ENCODE measurements at regions not wholly inside any gene's neighbourhood (a gene's known extent, or its start where the extent isn't known, plus 50 kb on each side); places are given as distances from the start of the nearest gene placed in this dataset.
"Not testable (repeated sequence)": the region's sequence is repeated elsewhere in the genome, so short reads cannot be mapped to it uniquely, and the experiment has no call there.

DNA sequence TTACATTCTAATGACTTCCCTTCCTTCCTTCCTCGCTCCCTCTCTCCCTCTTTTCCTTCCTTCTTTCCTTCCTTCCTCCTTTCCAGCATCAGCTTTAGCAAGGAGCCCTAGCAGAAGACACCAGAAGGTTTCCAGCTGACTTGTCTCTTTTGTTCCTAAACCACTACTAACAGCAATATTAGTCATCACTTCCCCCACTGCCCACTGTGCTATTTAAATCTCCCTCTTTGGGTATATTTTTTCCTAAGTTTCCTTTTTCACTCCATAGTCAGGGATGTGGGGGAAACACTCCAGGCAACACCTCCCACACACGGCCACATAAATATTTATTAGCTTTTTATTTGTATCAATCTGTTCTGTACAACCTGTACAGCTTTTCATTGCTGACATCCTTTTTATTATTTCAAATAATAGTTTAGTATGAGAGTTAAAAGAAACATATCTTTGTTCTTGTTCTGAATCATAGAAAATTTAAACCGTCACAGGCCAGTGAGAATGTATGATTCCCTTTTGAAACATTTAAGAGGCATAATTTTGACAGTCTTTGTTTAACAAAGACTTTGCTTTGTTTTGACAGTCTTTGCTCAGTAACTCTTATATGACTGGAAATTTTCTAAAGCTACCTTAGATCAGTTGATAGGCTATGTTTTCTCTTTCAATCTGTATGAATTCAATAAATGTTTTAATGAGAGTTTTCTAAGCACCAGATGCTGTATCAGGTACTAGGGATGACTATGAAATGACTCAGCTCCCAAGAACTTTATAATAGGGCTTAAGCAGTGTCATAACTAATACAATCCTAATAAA lies 167.9 kb downstream of the POTEB3 start:
- DNase-seq; H3K4me1 ChIP-seq; intact Hi-C loops (cut with DNase I); ATAC-seq; H3K27me3 ChIP-seq; H3K27ac ChIP-seq; H3K36me3 ChIP-seq (replicated peaks in 1 of 2; ENCODE audit: insufficient read depth in 1 of 2, low read depth in 2 of 2); H3K4me3 ChIP-seq; H3K9me3 ChIP-seq: not testable (repeated sequence)
- WGBS, 2 donors = 54 to 56% methylated on average over 3 of the region's 3 CpGs

- Histone ChIP-seq H3K4me3 (no peak overlapping the region), H3K27ac (no peak overlapping the region), H3K36me3 (replicated peaks in 1 of 2; ENCODE audit: insufficient read depth in 1 of 2, low read depth in 2 of 2) (no peaks in the 10 kb centered on the region), H3K4me1 (no peaks in the 10 kb centered on the region), H3K27me3 (no peaks in the 10 kb centered on the region), H3K9me3 (no peaks in the 10 kb centered on the region)
- 27 to 50% methylated on average over 2 of the region's 2 CpGs for WGBS, 2 donors
- DNase-seq = no peak
- intact Hi-C loops (cut with DNase I) = no loop called here
- ATAC-seq = no peak
- TF ChIP-seq POLR2A (IDR thresholded peaks at IDR 0.05) = no peak
- TF ChIP-seq, protein P1, sequence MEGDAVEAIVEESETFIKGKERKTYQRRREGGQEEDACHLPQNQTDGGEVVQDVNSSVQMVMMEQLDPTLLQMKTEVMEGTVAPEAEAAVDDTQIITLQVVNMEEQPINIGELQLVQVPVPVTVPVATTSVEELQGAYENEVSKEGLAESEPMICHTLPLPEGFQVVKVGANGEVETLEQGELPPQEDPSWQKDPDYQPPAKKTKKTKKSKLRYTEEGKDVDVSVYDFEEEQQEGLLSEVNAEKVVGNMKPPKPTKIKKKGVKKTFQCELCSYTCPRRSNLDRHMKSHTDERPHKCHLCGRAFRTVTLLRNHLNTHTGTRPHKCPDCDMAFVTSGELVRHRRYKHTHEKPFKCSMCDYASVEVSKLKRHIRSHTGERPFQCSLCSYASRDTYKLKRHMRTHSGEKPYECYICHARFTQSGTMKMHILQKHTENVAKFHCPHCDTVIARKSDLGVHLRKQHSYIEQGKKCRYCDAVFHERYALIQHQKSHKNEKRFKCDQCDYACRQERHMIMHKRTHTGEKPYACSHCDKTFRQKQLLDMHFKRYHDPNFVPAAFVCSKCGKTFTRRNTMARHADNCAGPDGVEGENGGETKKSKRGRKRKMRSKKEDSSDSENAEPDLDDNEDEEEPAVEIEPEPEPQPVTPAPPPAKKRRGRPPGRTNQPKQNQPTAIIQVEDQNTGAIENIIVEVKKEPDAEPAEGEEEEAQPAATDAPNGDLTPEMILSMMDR (IDR thresholded peaks at IDR 0.05) = no peak
Measured at GRCh38 chr15:21271566-21271965, 168.7 kb downstream of the POTEB3 start.

GRCh38 chr15:21270474-21270873 lies 169.8 kb downstream of the POTEB3 start:
- WGBS, 2 donors = 14 to 34% methylated on average over 3 of the region's 3 CpGs
- intact Hi-C loops (cut with DNase I) = no loop called here
- H3K27me3 ChIP-seq = no peaks in the 10 kb centered on the region
- no peak overlapping the region for H3K4me3 ChIP-seq
- no peaks in the 10 kb centered on the region for H3K9me3 ChIP-seq
- H3K36me3 ChIP-seq (replicated peaks in 1 of 2; ENCODE audit: insufficient read depth in 1 of 2, low read depth in 2 of 2) = no peaks in the 10 kb centered on the region
- DNase-seq (no peak), ATAC-seq (no peak)
- no peaks in the 10 kb centered on the region for H3K4me1 ChIP-seq
- H3K27ac ChIP-seq = no peak overlapping the region
- no peak for TF ChIP-seq POLR2A (IDR thresholded peaks at IDR 0.05)
- TF ChIP-seq, protein P1 (IDR thresholded peaks at IDR 0.05) = no peak

DNA sequence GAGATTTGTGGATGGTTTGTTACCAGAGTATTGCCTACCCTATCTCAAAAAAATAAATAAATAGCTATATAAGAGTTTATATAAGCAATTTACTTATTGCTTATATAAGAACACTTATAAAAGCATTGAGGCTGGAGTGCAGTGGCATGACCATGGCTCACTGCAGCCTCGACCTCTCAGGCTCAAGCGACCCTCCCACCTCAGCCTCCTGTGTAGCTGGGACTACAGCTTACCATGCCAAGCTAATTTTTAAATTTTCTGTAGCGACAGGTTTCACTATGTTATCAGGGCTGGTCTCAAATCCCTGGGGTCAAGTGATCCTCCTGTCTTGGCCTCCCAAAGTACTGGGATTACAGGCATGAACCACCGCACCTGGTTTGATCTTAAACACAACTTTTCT lies 170.6 kb downstream of the POTEB3 start:
- H3K4me1 ChIP-seq; H3K4me3 ChIP-seq; H3K27me3 ChIP-seq; intact Hi-C loops (cut with DNase I); H3K36me3 ChIP-seq (replicated peaks in 1 of 2; ENCODE audit: insufficient read depth in 1 of 2, low read depth in 2 of 2); ATAC-seq; H3K9me3 ChIP-seq; H3K27ac ChIP-seq; DNase-seq: not testable (repeated sequence)
- WGBS, 2 donors = 72 to 73% methylated on average over 4 of the region's 4 CpGs

GRCh38 chr15:21269121-21269520 lies 171.2 kb downstream of the POTEB3 start:
- Histone ChIP-seq H3K9me3 (no peaks in the 10 kb centered on the region), H3K27me3 (no peaks in the 10 kb centered on the region), H3K36me3 (replicated peaks in 1 of 2; ENCODE audit: insufficient read depth in 1 of 2, low read depth in 2 of 2) (no peaks in the 10 kb centered on the region), H3K27ac (no peak overlapping the region), H3K4me3 (no peak overlapping the region), H3K4me1 (no peaks in the 10 kb centered on the region)
- DNase-seq (no peak), ATAC-seq (no peak)
- intact Hi-C loops (cut with DNase I) = no loop called here
- no peak for TF ChIP-seq POLR2A (IDR thresholded peaks at IDR 0.05)
- TF ChIP-seq, protein P1 (IDR thresholded peaks at IDR 0.05) = no peak
- WGBS, 2 donors = 65 to 73% methylated on average over 8 of the region's 8 CpGs

GRCh38 chr15:21268436-21268940 lies 171.8 kb downstream of the POTEB3 start:
- H3K36me3 ChIP-seq (replicated peaks in 1 of 2; ENCODE audit: insufficient read depth in 1 of 2, low read depth in 2 of 2) = no peaks in the 10 kb centered on the region
- no peak overlapping the region for H3K27ac ChIP-seq
- intact Hi-C loops (cut with DNase I) = no loop called here
- TF ChIP-seq POLR2A (IDR thresholded peaks at IDR 0.05) = no peak
- TF ChIP-seq, protein P1 (IDR thresholded peaks at IDR 0.05) = no peak
- H3K4me3 ChIP-seq = no peak overlapping the region
- H3K9me3 ChIP-seq = no peaks in the 10 kb centered on the region
- H3K4me1 ChIP-seq = no peaks in the 10 kb centered on the region
- 50 to 57% methylated on average over 1 of the region's 1 CpG for WGBS, 2 donors
- H3K27me3 ChIP-seq = no peaks in the 10 kb centered on the region
- ATAC-seq (no peak), DNase-seq (no peak)

All from body of pancreas (tissue), 4 donors.